ENCODE measurements at regions not wholly inside any gene's neighbourhood (a gene's known extent, or its start where the extent isn't known, plus 50 kb on each side); places are given as distances from the start of the nearest gene placed in this dataset.

- TF ChIP-seq EZH2 (IDR thresholded peaks at IDR 0.05; ENCODE audit: borderline replicate concordance, low read depth, low read length, poor library complexity, severe bottlenecking) (no peak), CTCF (conservative IDR thresholded peaks at IDR 0.05; ENCODE audit: low read depth, low read length) (no peak)
Observed at GRCh38 chr10:84951616-84952015, 623.2 kb downstream of the CCSER2 start.
